Activated naive CD4-positive, alpha-beta T cell treated with anti-CD3 and anti-CD28 coated beads, Interleukin-2, amount 50 U/mL, for 72 hours (primary cell): ENCODE measurements at regions not wholly inside any gene's neighbourhood (a gene's known extent, or its start where the extent isn't known, plus 50 kb on each side); places are given as distances from the start of the nearest gene placed in this dataset.
"Not testable (repeated sequence)": the region's sequence is repeated elsewhere in the genome, so short reads cannot be mapped to it uniquely, and the experiment has no call there.

Source experiments
- ATAC-seq, 2 donors: fragments of 150-1000 bp; cut with Tn5 transposase; 2 replicates each; pipeline ENCODE4 v1.10.0; 2021; ENCODE audit warnings: mild to moderate bottlenecking in 2 of 2, moderate library complexity in 2 of 2
- DNase-seq, 2 donors: peaks; one replicate each; pipeline ENCODE4 v3.0.0; 2021 to 2022; ENCODE audit warnings: low spot score in 2 of 2
- H3K27ac Mint-ChIP-seq, 2 donors: one replicate each; pipeline ENCODE4 v1.8.0; 2022; ENCODE audit warnings: mild to moderate bottlenecking in 2 of 2, mixed read lengths in 2 of 2
- H3K36me3 Mint-ChIP-seq, 2 donors: one replicate each; pipeline ENCODE4 v1.8.0; 2022; ENCODE audit warnings: mixed read lengths in 2 of 2
- H3K9me3 Mint-ChIP-seq, 2 donors: one replicate each; pipeline ENCODE4 v1.8.0; 2022; ENCODE audit warnings: mixed read lengths in 2 of 2

DNA sequence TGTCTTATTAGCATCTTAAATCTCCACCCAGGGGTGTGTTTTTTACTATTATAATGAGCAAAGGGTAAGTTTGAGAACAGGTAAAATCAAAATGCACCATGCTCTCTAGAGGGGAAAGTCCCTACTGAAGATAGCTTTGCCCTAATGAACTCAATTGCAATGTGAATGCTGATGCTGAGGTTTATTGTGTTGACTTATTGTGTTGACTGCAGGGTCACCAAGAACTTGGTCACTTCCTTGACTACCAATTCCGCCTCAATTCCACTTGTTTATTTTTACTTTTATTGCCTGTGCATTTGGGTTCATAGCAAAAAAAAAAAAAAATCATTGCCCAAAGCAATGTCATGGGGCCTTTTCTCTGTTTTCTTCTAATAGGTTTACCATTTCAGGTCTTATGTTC lies 67.7 kb upstream of the SRD5A3 start:
- peaks cover 14 to 18% of the 10 kb centered on the region in 2 donors for H3K36me3 Mint-ChIP-seq
- H3K9me3 Mint-ChIP-seq: peaks cover 17 to 18% of the 10 kb centered on the region in 2 donors
- ATAC-seq: no peak
- H3K27ac Mint-ChIP-seq: no peak overlapping the region
- no peak for DNase-seq

DNA sequence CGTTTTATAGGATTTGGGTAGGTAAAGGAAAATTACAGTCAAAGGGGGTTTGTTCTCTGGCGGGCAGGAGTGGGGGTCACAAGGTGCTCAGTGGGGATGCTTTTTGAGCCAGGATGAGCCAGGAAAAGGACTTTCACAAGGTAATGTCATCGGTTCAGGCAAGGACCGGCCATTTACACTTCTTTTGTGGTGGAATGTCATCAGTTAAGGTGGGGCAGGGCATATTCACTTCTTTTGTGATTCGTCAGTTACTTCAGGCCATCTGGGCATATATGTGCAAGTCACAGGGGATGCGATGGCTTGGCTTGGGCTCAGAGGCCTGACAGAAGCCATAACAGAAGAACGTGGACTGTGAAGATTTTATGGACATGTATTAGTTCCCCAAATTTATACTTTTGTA lies 65.6 kb upstream of the SRD5A3 start:
- peaks cover 25 to 33% of the 10 kb centered on the region in 2 donors for H3K36me3 Mint-ChIP-seq
- not testable (repeated sequence) for ATAC-seq, DNase-seq

DNA sequence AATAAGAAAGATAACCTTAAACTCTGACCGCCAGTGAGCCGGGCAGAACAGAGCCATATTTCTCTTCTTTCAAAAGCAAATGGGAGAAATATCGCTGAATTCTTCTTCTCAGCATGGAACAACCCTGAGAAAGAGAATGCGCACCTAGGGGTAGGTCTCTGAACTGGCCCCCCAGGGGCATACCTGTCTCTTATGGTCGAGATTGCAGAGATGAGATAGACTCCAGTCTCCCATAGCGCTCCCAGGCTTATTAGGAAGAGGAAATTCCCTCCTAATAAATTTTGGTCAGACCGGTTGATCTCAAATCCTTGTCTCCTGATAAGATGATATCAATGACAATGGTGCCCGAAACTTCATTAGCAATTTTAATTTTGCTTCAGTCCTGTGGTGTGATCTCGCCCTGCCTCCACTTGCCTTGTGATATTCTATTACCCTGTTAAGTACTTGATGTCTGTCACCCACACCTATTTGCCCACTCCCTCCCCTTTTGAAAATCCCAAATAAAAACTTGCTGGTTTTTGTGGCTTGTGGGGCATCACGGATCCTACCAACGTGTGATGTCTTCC lies 64.8 kb upstream of the SRD5A3 start:
- H3K9me3 Mint-ChIP-seq: peaks cover 31 to 40% of the 10 kb centered on the region in 2 donors
- not testable (repeated sequence) for H3K27ac Mint-ChIP-seq, ATAC-seq, DNase-seq
- H3K36me3 Mint-ChIP-seq: peaks cover 25 to 33% of the 10 kb centered on the region in 2 donors

More for the DNA sequence above, 65.6 kb upstream of the SRD5A3 start:
- H3K9me3 Mint-ChIP-seq: peaks cover 31 to 36% of the 10 kb centered on the region in 2 donors
- H3K27ac Mint-ChIP-seq: not testable (repeated sequence)

DNA sequence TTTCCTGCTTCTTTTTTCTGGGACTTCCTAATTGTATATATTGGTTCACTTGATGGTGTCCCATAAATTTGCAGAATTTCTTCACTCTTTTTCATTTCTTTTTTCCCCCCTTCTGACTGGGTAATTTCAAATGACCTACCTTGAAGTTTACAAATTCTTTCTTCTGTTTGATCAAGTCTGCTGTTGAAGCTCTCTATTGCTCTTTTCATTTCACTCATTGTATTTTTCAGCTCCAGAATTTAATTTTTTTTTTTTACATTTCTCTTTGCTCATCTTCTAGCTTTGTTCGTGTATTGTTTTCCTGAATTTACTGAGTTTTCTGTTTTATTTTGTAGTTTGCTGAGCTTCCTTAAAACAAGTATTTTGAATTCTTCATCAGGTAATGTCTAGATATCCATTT lies 61.7 kb upstream of the SRD5A3 start:
- DNase-seq (no peak), ATAC-seq (no peak)
- H3K9me3 Mint-ChIP-seq: peaks cover 31 to 40% of the 10 kb centered on the region in 2 donors
- H3K36me3 Mint-ChIP-seq: peaks cover 25 to 33% of the 10 kb centered on the region in 2 donors
- H3K27ac Mint-ChIP-seq: no peak overlapping the region

DNA sequence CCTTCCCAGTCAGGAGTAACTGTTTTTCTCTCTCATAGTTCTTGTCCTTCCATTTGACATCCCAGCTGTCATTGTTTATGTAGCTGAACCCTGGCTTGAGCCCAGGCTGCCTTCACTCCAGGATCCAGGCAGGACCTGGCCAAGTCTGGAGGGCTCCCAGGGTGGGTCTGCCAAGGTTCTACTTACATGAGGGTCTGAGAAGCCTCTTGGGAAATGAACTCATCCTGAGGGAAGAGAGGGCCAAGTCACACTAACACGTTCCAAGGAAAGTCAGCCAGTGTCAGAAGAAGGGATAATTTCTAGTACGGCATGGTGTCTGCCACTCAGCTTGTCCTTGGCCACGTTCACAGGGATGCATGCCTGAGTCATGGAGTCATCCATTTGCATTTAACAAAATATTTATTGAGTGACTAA lies 54.8 kb upstream of the SRD5A3 start:
- Mint-ChIP-seq H3K36me3 (no peaks in the 10 kb centered on the region), H3K27ac (no peak overlapping the region), H3K9me3 (no peaks in the 10 kb centered on the region)
- DNase-seq (no peak), ATAC-seq (no peak)

DNA sequence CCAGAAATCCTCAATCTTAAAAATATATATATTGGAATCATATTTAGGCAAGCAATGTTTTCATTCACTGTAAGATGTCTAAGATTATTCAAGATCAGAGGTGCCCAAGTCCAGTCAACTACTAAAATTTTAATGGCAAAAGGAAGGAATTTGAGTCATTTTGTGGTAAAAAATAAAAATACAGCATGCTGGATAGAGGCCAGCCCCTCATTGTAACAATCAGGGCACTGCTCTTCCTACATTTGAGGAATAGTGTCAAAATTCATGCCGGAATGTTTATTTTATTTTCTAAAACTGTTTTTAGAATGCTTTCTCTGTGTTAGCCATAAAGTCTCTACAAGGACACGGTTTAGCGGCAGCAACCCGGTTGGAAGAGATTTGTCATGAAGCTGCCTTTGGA lies 49.9 kb upstream of the SRD5A3 start:
- DNase-seq: no peak
- no peak for ATAC-seq
- Mint-ChIP-seq H3K27ac (no peak overlapping the region), H3K36me3 (peaks cover 0 to 6% of the 10 kb centered on the region in 2 donors), H3K9me3 (peaks cover 0 to 4% of the 10 kb centered on the region in 2 donors)
